HepG2 (cell line): ENCODE measurements at regions not wholly inside any gene's neighbourhood (a gene's known extent, or its start where the extent isn't known, plus 50 kb on each side); places are given as distances from the start of the nearest gene placed in this dataset.

Experiments
- ATAC-seq: fragments of 200-7000 bp; cut with Tn5 transposase; 3 replicates; pipeline ENCODE4 v1.9.1; 2020; ENCODE audit warnings: mild to moderate bottlenecking, moderate library complexity
- BruUV-seq: library from RNA; stranded (reverse); fragments of 400-500 nt; replicated peaks from 2 replicates; lab custom pipeline; 2021; lab: Mats Ljungman, UMichigan
- CTCF ChIA-PET: fragments of 300-600 bp; formaldehyde crosslinking; extraction: SDS; loops from one replicate; lab custom pipeline; 2021; ENCODE audit warnings: low total read pairs, inconsistent platforms, low intra/inter-chr PET ratio; lab: Yijun Ruan, JAX
- POLR2A ChIA-PET: fragments of 350-600 bp; sonication (Branson Sonifier 250); formaldehyde crosslinking; loops from one replicate; lab custom pipeline; 2020; ENCODE audit warnings: antibody characterized with exemption, inconsistent platforms; lab: Yijun Ruan, JAX
- DNase-seq: peaks from one replicate; pipeline ENCODE4 v3.0.0-alpha.2; 2015; ENCODE audit warnings: low spot score
- FAIRE-seq: peaks from 3 replicates; lab custom pipeline; 2011; peaks lifted over from hg19 to GRCh38; lab: Jason Lieb, UNC
- H2AFZ ChIP-seq: one replicate; pipeline ENCODE4 v1.6.1; 2011; ENCODE audit warnings: low read length, inconsistent platforms
- H3K27ac ChIP-seq: fragments of 300-600 bp; 3 replicates; pipeline ENCODE4 v1.8.0; 2011; ENCODE audit warnings: mixed run types, mild to moderate bottlenecking, mixed read lengths, low read length, inconsistent platforms; ENCODE audit not compliant: insufficient read depth; ENCODE audit errors: extremely low read length
- H3K27me3 ChIP-seq, 2 experiments: fragments of 200-600 bp in 1 of 2; 2 replicates in 1 of 2; 3 replicates in 1 of 2; pipeline versions ENCODE4 v1.6.0 to v1.8.0; 2011; ENCODE audit warnings: low read length in 2 of 2, mild to moderate bottlenecking in 2 of 2, moderate library complexity in 2 of 2, inconsistent platforms in 1 of 2; ENCODE audit not compliant: insufficient read depth in 2 of 2, control insufficient read depth in 1 of 2
- H3K36me3 ChIP-seq, 2 experiments: fragments of 200-600 bp in 1 of 2; replicated peaks in 1 of 2; 2 replicates in 1 of 2; 3 replicates in 1 of 2; pipeline versions ENCODE4 v1.5.1 to v1.8.0; 2011; ENCODE audit warnings: low read length in 2 of 2, inconsistent platforms in 1 of 2; ENCODE audit not compliant: insufficient read depth in 2 of 2, control insufficient read depth in 1 of 2
- H3K4me1 ChIP-seq: 2 replicates; pipeline ENCODE4 v1.5.1; 2012; ENCODE audit warnings: low read length, inconsistent platforms; ENCODE audit not compliant: insufficient read depth
- H3K4me2 ChIP-seq: 2 replicates; pipeline ENCODE4 v1.6.0; 2011; ENCODE audit warnings: low read depth, low read length, inconsistent platforms
- H3K4me3 ChIP-seq, 3 experiments: fragments of 200-600 bp in 1 of 3; sonication (generic), shearing (Covaris generic) in 1 of 3; replicated peaks in 1 of 3; 2 replicates each; pipeline ENCODE4 v1.5.1; 2011 to 2016; ENCODE audit warnings: low read length in 3 of 3, inconsistent platforms in 2 of 3, low read depth in 2 of 3, mild to moderate bottlenecking in 2 of 3, control low read depth in 1 of 3, mixed read lengths in 1 of 3; ENCODE audit not compliant: insufficient read depth in 1 of 3
- H3K79me2 ChIP-seq: one replicate; pipeline ENCODE4 v1.6.1; 2011; ENCODE audit warnings: low read length, inconsistent platforms; ENCODE audit not compliant: insufficient read depth
- H3K9ac ChIP-seq: 2 replicates; pipeline ENCODE4 v1.6.0; 2011; ENCODE audit warnings: mild to moderate bottlenecking, low read depth, low read length, inconsistent platforms; ENCODE audit not compliant: insufficient read depth
- H3K9me3 ChIP-seq: 2 replicates; pipeline ENCODE4 v1.5.1; 2012; ENCODE audit warnings: mild to moderate bottlenecking, low read length
- H4K20me1 ChIP-seq: 2 replicates; pipeline ENCODE4 v1.6.0; 2011; ENCODE audit warnings: inconsistent platforms, mild to moderate bottlenecking, low read length, moderate library complexity; ENCODE audit not compliant: insufficient read depth
- CERS6 ChIP-seq: sonication (generic); formaldehyde crosslinking; IDR thresholded peaks from 2 replicates; pipeline ENCODE4 v1.5.0; 2020; ENCODE audit warnings: missing genetic modification reagents
- GMEB2 ChIP-seq: IDR thresholded peaks from 2 replicates; pipeline ENCODE4 v1.6.1; 2016; ENCODE audit warnings: missing biosample characterization, missing genetic modification reagents, low read depth
- HCFC1 ChIP-seq: fragments of 150-350 bp; IDR thresholded peaks from 2 replicates; pipeline ENCODE4 v1.6.1; 2014; ENCODE audit warnings: low read depth, low read length
- JDP2 ChIP-seq: sonication (generic); formaldehyde crosslinking; IDR thresholded peaks from 2 replicates; pipeline ENCODE4 v1.8.1; 2022; ENCODE audit warnings: missing genetic modification reagents, borderline replicate concordance
- KLF9 ChIP-seq: IDR thresholded peaks from 2 replicates; pipeline ENCODE4 v1.6.1; 2016; ENCODE audit warnings: low read depth
- MLLT10 ChIP-seq: sonication (generic); formaldehyde crosslinking; IDR thresholded peaks from 2 replicates; pipeline ENCODE4 v1.4.0; 2020; ENCODE audit warnings: missing genetic modification reagents
- MYNN ChIP-seq: sonication (generic); formaldehyde crosslinking; IDR thresholded peaks from 2 replicates; pipeline ENCODE4 v1.4.0; 2020; ENCODE audit warnings: mild to moderate bottlenecking, low read depth, missing genetic modification reagents
- NONO ChIP-seq, 2 experiments: fragments of 450-650 bp in 1 of 2; sonication (generic) in 1 of 2; formaldehyde crosslinking in 1 of 2; IDR thresholded peaks in 1 of 2; conservative IDR thresholded peaks in 1 of 2; 2 replicates each; pipeline versions ENCODE4 v1.6.1 to v1.8.0; 2017 to 2022; ENCODE audit warnings: mild to moderate bottlenecking in 1 of 2, missing genetic modification reagents in 1 of 2, moderate library complexity in 1 of 2
- RELA ChIP-seq: sonication (generic); formaldehyde crosslinking; IDR thresholded peaks from 2 replicates; pipeline ENCODE4 v1.4.0; 2020; ENCODE audit warnings: missing genetic modification reagents
- RFX5 ChIP-seq: IDR thresholded peaks from 2 replicates; pipeline ENCODE4 v1.6.1; 2011; ENCODE audit warnings: low read depth, low read length, improper control_type of control experiment
- RXRB ChIP-seq: IDR thresholded peaks from 2 replicates; pipeline ENCODE4 v1.6.1; 2016; ENCODE audit warnings: borderline replicate concordance, missing genetic modification reagents, missing compliant biosample characterization
- SNAPC5 ChIP-seq: sonication (generic); formaldehyde crosslinking; IDR thresholded peaks from 2 replicates; pipeline ENCODE4 v1.8.1; 2023; ENCODE audit warnings: mild to moderate bottlenecking, missing genetic modification reagents, borderline replicate concordance
- TFDP2 ChIP-seq: sonication (generic); formaldehyde crosslinking; IDR thresholded peaks from 2 replicates; pipeline ENCODE4 v1.4.0; 2020; ENCODE audit warnings: missing genetic modification reagents
- ZNF441 ChIP-seq: sonication (generic); formaldehyde crosslinking; IDR thresholded peaks from 2 replicates; pipeline ENCODE4 v1.7.0; 2021; ENCODE audit warnings: missing genetic modification reagents, borderline replicate concordance
- WGBS: methylation state at CpG from one replicate; pipeline ENCODE4 v1.1.6; 2017; ENCODE audit warnings: low lambda C conversion rate; 5-methylcytosine and 5-hydroxymethylcytosine counted together
- in situ Hi-C: cut with HindIII; loops from 2 replicates; pipeline ENCODE4 v1.10.0; 2017; ENCODE audit warnings: low pct_unique_long_range_greater_than_20kb; ENCODE audit not compliant: extremely low pct_ligation_motif_present
- intact Hi-C: fragments of 100-400 bp; cut with micrococcal nuclease; formaldehyde crosslinking; loops from one replicate; pipeline ENCODE4 v1.10.0; 2022; ENCODE audit not compliant: unreplicated experiment

- H3K9me3 ChIP-seq, result no peaks in the 10 kb centered on the region
- DNase-seq (no peak), ATAC-seq (no peak), FAIRE-seq (no peak)
- in situ Hi-C loops (no loop called here), intact Hi-C loops (no loop called here)
- H3K4me3 ChIP-seq, result no peak overlapping the region
- no peaks in the 10 kb centered on the region for H3K79me2 ChIP-seq
- 63% methylated on average over 2 of the region's 4 CpGs for WGBS
- BruUV-seq, result no TSS peak
- H3K27ac ChIP-seq, result no peak overlapping the region
- CTCF ChIA-PET, result no interaction called here
- H3K36me3 ChIP-seq, result no peaks in the 10 kb centered on the region
- no peak overlapping the region for H2AFZ ChIP-seq
- POLR2A ChIA-PET, result no interaction called here
- no peak overlapping the region for H3K4me2 ChIP-seq
- no peaks in the 10 kb centered on the region for H4K20me1 ChIP-seq
- TF ChIP-seq MYNN, result no peak
- no peak for TF ChIP-seq JDP2 (CRISPR knock-in tag)
- TF ChIP-seq SNAPC5, result no peak
- TF ChIP-seq MLLT10 (CRISPR knock-in tag), result no peak
- no peak for TF ChIP-seq RXRB (CRISPR knock-in tag)
- no peak for TF ChIP-seq RFX5
- TF ChIP-seq RELA (CRISPR knock-in tag), result no peak
- no peak for TF ChIP-seq CERS6
- no peak for TF ChIP-seq NONO (IDR thresholded peaks at IDR 0.05)
- no peak for TF ChIP-seq NONO (CRISPR knock-in tag; conservative IDR thresholded peaks at IDR 0.05)
- no peak for TF ChIP-seq HCFC1
- TF ChIP-seq GMEB2 (CRISPR knock-in tag), result no peak
- TF ChIP-seq ZNF441 (CRISPR knock-in tag), result no peak
- no peak for TF ChIP-seq KLF9 (CRISPR knock-in tag)
- no peak for TF ChIP-seq TFDP2 (CRISPR knock-in tag)
- no peaks in the 10 kb centered on the region for H3K4me1 ChIP-seq
- peaks cover 0 to 30% of the 10 kb centered on the region in 2 experiments; a peak in 2 of 5 replicates for H3K27me3 ChIP-seq
- H3K9ac ChIP-seq, result no peak overlapping the region
Measured at GRCh38 chr15:68501259-68501591, 69.3 kb upstream of the ITGA11 start.
